Duodenal mucosa (tissue), 2 donors: ENCODE measurements at regions not wholly inside any gene's neighbourhood (a gene's known extent, or its start where the extent isn't known, plus 50 kb on each side); places are given as distances from the start of the nearest gene placed in this dataset.

Experiments used
- H3K27ac ChIP-seq: one replicate; pipeline ENCODE4 v1.7.0; 2013; ENCODE audit warnings: low read depth, low read length
- H3K27me3 ChIP-seq, 2 donors: one replicate each; pipeline ENCODE4 v1.7.0; 2013; ENCODE audit warnings: low read length in 2 of 2, control low read depth in 1 of 2; ENCODE audit not compliant: insufficient read depth in 2 of 2, control insufficient read depth in 1 of 2
- H3K36me3 ChIP-seq, 2 donors: one replicate each; pipeline ENCODE4 v1.7.0; 2013; ENCODE audit warnings: low read length in 2 of 2, control low read depth in 1 of 2; ENCODE audit not compliant: insufficient read depth in 2 of 2, control insufficient read depth in 1 of 2
- H3K4me1 ChIP-seq, 2 donors: one replicate each; pipeline ENCODE4 v1.7.0; 2013; ENCODE audit warnings: low read length in 2 of 2, control low read depth in 1 of 2; ENCODE audit not compliant: insufficient read depth in 2 of 2, control insufficient read depth in 1 of 2
- H3K4me3 ChIP-seq, 2 donors: one replicate each; pipeline ENCODE4 v1.7.0; 2013; ENCODE audit warnings: low read length in 2 of 2, low read depth in 1 of 2
- H3K9ac ChIP-seq, 2 donors: one replicate each; pipeline ENCODE4 v1.7.0; 2013; ENCODE audit warnings: low read length in 2 of 2, low read depth in 1 of 2
- H3K9me3 ChIP-seq, 2 donors: one replicate each; pipeline ENCODE4 v1.7.0; 2013; ENCODE audit warnings: low read length in 2 of 2, control low read depth in 1 of 2; ENCODE audit not compliant: control insufficient read depth in 1 of 2

DNA sequence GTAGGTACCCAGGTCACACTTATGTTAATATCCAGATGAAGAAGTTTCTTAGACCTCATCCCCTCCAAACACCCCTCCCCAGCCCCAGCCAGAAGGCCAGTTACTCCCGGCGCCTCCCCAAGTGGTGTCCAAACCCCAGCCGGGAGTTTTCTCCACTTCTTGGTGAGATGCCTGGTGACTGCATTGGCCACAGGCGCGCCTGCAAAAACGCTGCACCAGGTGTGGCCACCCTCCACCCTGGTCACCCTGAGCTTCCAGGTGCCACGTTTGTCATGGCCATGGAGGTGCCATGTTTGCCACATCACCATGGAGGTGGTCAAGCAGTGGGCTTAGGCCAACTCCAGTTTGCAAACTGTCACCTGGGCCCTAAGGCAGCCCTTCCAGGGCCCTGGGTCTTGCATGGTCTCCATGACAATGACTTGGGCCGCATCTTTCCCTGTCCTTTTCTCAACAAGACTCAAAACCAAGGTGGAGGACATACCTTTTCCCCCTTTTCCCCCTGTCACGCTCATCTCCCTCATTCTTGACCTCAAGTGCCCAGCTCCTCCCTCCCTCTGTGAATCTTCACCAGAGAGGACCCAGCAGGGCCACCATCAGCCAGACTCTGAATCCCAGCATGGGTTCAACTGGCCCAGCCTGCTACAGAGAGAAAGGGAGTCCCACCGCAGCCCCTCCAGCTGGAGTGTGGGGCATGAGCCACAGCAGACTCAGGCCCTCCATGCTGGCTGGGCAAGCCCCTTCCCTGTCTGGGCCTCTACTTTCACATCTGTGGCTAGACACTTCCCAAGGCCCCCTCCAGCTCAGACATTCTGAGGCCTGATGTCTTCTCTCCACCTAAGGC lies 125.9 kb upstream of the ZBTB40 start:
- no peak overlapping the region for H3K9ac ChIP-seq
- H3K36me3 ChIP-seq = no peaks in the 10 kb centered on the region
- no peak overlapping the region for H3K4me3 ChIP-seq
- H3K27ac ChIP-seq = no peak overlapping the region
- no peaks in the 10 kb centered on the region for H3K4me1 ChIP-seq
- H3K9me3 ChIP-seq = no peaks in the 10 kb centered on the region
- no peaks in the 10 kb centered on the region for H3K27me3 ChIP-seq

DNA sequence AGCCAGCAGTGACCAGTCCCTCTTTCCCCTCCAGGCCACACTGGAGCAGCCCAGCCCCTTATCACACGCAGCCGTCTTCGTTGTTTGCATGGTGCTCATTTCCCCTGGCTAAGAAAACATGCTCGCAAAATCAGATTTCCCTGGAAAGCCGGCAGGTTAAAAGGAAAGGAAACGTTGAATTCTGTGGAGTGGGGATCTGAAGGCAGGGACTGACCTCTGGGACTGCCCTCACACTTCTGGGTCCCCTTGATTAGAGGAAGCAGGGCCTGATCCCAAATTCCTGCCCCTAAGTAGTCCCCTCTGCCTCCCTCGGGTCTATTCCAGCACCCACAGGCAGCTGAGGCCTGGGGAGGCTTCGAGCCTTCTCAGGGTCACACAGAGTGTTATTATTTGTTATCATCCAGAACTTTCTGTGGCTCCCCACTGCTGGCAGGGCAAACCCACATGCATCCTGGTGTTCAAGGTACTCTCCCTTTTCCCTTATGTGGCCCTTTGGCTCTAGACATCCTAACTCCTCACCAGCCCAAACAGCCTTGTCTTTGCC lies 125.2 kb upstream of the ZBTB40 start:
- no peaks in the 10 kb centered on the region for H3K4me1 ChIP-seq
- H3K27ac ChIP-seq = no peak overlapping the region
- H3K9ac ChIP-seq = no peak overlapping the region
- no peak overlapping the region for H3K4me3 ChIP-seq
- no peaks in the 10 kb centered on the region for H3K9me3 ChIP-seq
- H3K36me3 ChIP-seq = no peaks in the 10 kb centered on the region
- H3K27me3 ChIP-seq = no peaks in the 10 kb centered on the region

DNA sequence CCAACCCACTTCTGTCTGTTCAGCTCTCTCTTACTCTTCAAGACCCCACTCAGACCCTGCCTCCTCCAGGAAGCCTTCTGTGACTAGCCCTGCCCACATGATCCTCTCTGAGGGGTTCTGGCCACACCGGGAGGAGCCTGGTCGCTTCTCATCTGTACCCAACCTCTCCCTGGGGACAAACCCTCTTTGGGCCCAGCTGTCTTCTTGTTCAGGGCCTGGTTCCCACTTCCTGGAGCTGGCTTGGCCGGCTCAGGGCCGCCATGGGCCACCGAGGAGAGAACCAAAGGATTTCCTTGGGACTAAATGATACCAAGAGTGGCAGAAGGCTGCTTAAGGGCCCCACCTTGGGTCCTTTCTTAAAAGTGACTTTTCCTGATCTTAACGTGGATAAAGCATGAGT lies 124.7 kb upstream of the ZBTB40 start:
- Histone ChIP-seq H3K4me1 (no peaks in the 10 kb centered on the region), H3K9ac (no peak overlapping the region), H3K27me3 (no peaks in the 10 kb centered on the region), H3K36me3 (no peaks in the 10 kb centered on the region), H3K4me3 (no peak overlapping the region), H3K27ac (no peak overlapping the region), H3K9me3 (no peaks in the 10 kb centered on the region)

DNA sequence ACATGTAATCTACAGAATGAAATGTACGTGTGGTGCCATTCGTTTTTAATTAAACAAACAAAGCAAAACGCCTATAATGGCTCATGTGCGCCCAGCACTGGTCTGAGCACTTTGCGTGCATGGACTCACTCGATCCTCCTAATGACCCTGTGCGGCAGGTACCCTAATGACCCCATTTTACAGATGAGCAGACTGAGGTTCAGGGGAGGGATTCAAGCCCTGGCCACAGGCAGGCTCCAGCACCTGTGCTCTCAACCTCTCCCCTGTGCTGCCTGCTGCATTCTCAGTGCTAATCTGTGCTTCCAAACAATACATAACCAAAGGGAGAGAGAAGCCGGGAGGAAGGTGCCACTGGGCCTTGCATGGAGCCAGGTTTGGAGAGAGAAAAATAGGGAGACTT lies 124.2 kb upstream of the ZBTB40 start:
- no peak overlapping the region for H3K9ac ChIP-seq
- no peaks in the 10 kb centered on the region for H3K36me3 ChIP-seq
- H3K27me3 ChIP-seq = no peaks in the 10 kb centered on the region
- H3K27ac ChIP-seq = no peak overlapping the region
- no peak overlapping the region for H3K4me3 ChIP-seq
- no peaks in the 10 kb centered on the region for H3K9me3 ChIP-seq
- H3K4me1 ChIP-seq = no peaks in the 10 kb centered on the region

DNA sequence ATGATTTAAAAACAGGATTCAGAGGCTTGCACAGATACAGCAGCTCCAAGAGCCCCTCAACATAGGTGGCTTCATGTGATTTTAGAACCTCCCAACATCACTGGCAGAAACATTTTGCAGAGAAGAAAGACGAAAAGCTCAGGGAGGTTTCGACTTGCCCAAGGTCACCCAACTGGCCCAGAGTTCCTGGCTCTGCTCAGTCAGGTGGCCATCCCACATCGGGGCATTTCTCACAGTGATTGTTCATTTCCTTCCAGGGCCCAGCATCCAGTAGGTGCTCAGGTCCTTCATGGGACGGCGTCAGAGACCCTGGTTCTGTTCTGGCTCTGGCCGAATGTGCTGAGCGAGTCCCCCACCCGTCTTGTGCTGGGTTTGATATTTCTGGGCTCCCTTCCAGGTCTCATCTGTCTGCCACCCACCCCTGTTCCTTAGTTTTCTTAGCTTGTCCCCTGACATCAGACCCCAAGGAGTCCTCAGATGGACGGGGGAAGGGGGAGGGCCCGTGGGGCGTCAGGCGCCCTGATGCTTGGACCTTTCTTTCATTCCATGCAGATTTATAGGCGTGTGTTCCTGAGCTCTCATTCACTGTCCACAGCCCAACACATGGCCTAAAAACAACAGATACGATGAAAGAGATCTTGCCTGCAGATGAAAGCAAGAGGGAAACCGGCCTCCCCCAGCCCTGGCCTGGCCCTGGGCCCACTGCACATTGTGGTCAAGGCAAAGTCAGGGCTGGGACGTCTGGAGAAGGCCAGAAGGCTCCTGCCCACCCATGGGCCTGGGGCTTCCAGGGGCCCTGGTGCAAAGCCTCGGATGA lies 123.1 kb upstream of the ZBTB40 start:
- no peaks in the 10 kb centered on the region for H3K9me3 ChIP-seq
- no peak overlapping the region for H3K27ac ChIP-seq
- no peaks in the 10 kb centered on the region for H3K4me1 ChIP-seq
- no peaks in the 10 kb centered on the region for H3K27me3 ChIP-seq
- H3K36me3 ChIP-seq = no peaks in the 10 kb centered on the region
- H3K4me3 ChIP-seq = no peak overlapping the region
- H3K9ac ChIP-seq = no peak overlapping the region

DNA sequence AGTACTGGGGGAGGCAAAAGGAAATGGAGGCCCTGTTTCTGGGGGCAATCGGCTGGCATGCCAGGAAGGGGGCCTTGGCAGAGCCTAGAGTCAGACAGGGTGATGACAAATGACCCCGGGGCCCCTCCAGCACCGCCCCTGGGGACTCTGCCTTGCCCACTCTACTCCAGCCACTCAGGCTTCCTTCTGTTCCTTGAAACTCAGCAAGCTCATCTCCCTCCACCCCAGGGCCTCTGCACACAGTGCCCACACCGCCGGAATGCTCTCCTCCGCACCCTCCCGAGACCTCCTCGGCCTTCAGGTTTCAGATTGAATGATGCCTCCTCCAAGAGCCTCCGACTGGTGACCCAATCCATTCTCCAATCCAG lies 122.5 kb upstream of the ZBTB40 start:
- Histone ChIP-seq H3K9me3 (no peaks in the 10 kb centered on the region), H3K9ac (no peak overlapping the region), H3K27me3 (no peaks in the 10 kb centered on the region), H3K4me1 (no peaks in the 10 kb centered on the region), H3K4me3 (no peak overlapping the region), H3K27ac (no peak overlapping the region), H3K36me3 (no peaks in the 10 kb centered on the region)

DNA sequence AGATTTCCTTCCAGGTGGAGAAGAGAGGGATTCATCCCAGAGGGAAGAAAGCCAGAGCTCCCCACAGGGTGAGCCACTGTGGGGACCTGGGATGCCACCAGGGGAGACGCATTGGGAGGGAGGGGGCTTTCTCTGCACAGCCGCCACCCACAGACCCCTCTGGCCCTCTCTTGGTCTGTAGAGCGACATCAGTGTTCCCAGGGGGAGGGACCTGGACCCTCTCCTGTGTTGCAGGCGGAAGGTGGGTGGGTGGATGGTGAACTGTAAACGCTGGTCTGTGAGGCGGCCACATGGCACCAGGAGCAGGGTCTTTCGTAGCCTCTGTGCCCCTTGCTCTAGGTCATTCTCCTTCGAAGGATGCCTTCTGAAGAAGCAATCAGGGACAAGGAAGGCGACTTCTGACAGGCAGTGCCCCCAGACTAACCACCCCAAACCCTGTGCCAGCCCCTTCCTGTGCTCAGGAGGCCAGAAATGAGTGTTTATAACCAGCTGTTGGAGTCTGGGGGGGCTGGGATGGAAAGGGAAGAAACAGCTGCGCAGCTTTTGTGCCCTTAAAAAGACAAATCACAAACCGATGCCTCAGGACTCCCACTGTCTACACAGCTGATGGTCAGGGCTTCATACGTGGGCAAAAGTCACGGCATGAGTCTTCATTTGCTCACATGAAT lies 121.4 kb upstream of the ZBTB40 start:
- Histone ChIP-seq H3K4me3 (no peak overlapping the region), H3K4me1 (peaks cover 0 to 8% of the 10 kb centered on the region in 2 donors), H3K9ac (no peak overlapping the region), H3K36me3 (no peaks in the 10 kb centered on the region), H3K27ac (no peak overlapping the region), H3K9me3 (no peaks in the 10 kb centered on the region), H3K27me3 (no peaks in the 10 kb centered on the region)

DNA sequence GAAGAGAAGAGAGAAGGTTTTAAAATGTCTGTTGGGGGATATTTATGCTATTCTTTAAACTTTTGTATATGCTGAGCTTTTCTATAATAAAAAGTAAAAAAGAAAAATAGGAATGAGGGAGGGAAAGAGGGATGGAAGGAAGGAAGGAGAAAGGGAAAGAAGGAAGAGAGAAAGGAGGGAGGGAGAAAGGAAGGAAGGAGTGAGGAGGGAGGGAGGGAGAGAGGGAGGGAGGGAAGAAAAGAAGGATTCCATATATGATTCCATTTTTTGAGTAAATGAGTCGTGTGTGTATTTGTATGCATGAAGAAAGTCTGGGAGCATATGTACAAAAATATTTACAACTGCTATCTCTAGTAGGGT lies 120.9 kb upstream of the ZBTB40 start:
- no peaks in the 10 kb centered on the region for H3K27me3 ChIP-seq
- no peaks in the 10 kb centered on the region for H3K36me3 ChIP-seq
- no peak overlapping the region for H3K27ac ChIP-seq
- no peak overlapping the region for H3K9ac ChIP-seq
- H3K4me1 ChIP-seq = peaks cover 0 to 8% of the 10 kb centered on the region in 2 donors
- H3K9me3 ChIP-seq = no peaks in the 10 kb centered on the region
- H3K4me3 ChIP-seq = no peak overlapping the region

DNA sequence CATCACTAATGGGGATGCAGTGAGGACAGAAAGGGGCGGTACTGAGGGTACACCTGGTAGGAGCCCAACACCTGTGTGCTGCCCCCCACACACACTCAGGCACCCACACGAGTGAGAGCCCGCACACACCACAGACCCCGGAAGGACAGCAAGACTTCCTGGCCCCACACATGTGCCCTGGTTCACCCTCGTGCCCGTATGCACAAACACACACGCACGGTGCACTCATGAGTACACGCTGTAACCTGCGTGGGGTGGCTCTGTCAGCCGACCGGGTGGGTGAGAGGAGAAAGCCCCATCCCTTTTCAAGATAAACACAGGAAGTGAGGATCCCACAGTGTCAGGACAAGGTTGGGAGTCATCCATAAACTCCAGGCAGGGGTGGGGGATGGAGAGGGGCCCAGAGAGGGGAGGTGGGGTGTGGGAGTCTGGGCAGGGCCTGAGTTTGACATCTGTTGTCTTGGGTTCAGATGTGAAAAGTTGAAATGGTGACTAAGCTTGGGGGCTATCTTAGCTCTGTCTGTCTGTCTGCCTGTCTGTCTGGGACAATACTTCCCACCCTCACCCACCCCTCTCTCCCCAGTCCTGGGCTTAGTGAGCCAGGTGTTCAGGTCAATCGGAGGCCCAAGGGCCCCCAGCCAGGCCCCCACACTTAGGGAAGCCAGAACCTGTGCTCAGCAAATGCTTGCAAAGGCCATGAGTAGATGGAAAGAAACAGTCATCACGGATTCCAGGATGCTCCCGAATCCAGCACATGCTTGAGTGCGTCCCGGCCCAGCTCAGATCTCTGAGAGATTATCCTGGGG lies 119.8 kb upstream of the ZBTB40 start:
- no peaks in the 10 kb centered on the region for H3K36me3 ChIP-seq
- H3K27me3 ChIP-seq = no peaks in the 10 kb centered on the region
- no peak overlapping the region for H3K4me3 ChIP-seq
- H3K9ac ChIP-seq = no peak overlapping the region
- H3K27ac ChIP-seq = no peak overlapping the region
- no peaks in the 10 kb centered on the region for H3K9me3 ChIP-seq
- peaks cover 0 to 8% of the 10 kb centered on the region in 2 donors for H3K4me1 ChIP-seq
